Pancreas (tissue), 10 donors: ENCODE measurements at regions not wholly inside any gene's neighbourhood (a gene's known extent, or its start where the extent isn't known, plus 50 kb on each side); places are given as distances from the start of the nearest gene placed in this dataset.

Source experiments
- ATAC-seq, 4 donors: fragments of 200-7000 bp; cut with Tn5 transposase; one replicate each; pipeline versions ENCODE4 v1.8.0 to v1.9.1; 2020; ENCODE audit warnings: mild to moderate bottlenecking in 4 of 4, moderate library complexity in 4 of 4
- DNase-seq, 6 donors: peaks; one replicate each; pipeline ENCODE4 v3.0.0-alpha.2; 2020
- FAIRE-seq: peaks from 2 replicates; lab custom pipeline; 2012; peaks lifted over from hg19 to GRCh38; lab: Jason Lieb, UNC
- H3K27ac ChIP-seq, 4 donors: fragments of 200-600 bp; sonication (generic); 1 replicate in 3 of 4; 2 replicates in 1 of 4; pipeline versions ENCODE4 v1.5.0 to v1.8.0; 2020
- H3K27me3 ChIP-seq, 4 donors: fragments of 200-600 bp; one replicate each; pipeline ENCODE4 v1.8.0; 2021
- H3K36me3 ChIP-seq, 3 donors: fragments of 200-600 bp; sonication (generic) in 1 of 3; one replicate each; pipeline versions ENCODE4 v1.5.0 to v1.8.0; 2020 to 2021
- H3K4me1 ChIP-seq, 3 donors: fragments of 200-600 bp; one replicate each; pipeline ENCODE4 v1.8.0; 2021
- H3K4me3 ChIP-seq, 4 donors: fragments of 200-600 bp; sonication (generic) in 2 of 4; one replicate each; pipeline versions ENCODE4 v1.5.0 to v1.8.0; 2020 to 2021
- H3K9me3 ChIP-seq, 4 donors: fragments of 200-600 bp; one replicate each; pipeline ENCODE4 v1.8.0; 2021
- CTCF ChIP-seq, 4 donors: fragments of 200-600 bp; sonication (generic) in 3 of 4; IDR thresholded peaks; one replicate each; pipeline versions ENCODE4 v1.5.0 to v1.8.0; 2021; ENCODE audit warnings: antibody characterized with exemption in 4 of 4
- whole genome bisulfite sequencing, 2 donors: extraction: QIAGEN DNeasy Blood & Tissue Kit; methylation state at CpG; one replicate each; pipeline ENCODE4 v1.1.7; 2013; 5-methylcytosine and 5-hydroxymethylcytosine counted together
- intact Hi-C, 3 donors: fragments of 100-400 bp; cut with DNase I; formaldehyde crosslinking; loops; one replicate each; pipeline versions ENCODE4 v1.11.1 to v1.14.2; 2022
- donor health status: healthy with polysubstance abuse.
- donor health status: DM: no; HTN: no; CAD: no; lungs with moderate emphysema.
- donor health status: DM: no; HTN: no; CAD: no.
- donor health status: control.
- donor health status: control.
- donor health status: Bipolar disorder and iron deficiency.
- donor health status: DM: yes; HTN: yes; CAD: no.
- donor health status: DM: no; HTN: no; CAD: no.
- donor health status: DM: no; HTN: no; CAD: no.
- donor health status: DM: yes; HTN: yes; CAD: no.

DNA sequence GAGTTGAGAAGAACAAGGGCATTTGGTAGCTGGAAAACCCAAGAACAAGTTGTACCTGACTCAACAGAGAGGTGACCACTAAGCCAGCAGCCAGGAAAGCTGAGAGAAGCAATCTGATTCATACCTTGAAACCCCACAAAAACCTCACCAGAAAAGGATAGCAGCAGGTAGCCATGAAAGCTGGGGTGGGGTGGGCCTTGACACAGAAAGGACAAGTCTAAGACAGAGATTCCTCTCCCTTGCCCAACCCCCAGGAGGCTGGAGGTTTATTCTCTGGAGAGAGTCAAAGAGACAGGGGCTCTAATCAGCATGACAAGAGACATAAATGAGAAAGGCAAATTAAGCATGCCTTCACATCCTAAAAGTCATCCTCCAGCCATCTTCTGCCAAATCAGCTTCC is 151.7 kb upstream of the DST start:
- no peak for TF ChIP-seq CTCF (IDR thresholded peaks at IDR 0.05)
- DNase-seq (no peak), ATAC-seq (no peak), FAIRE-seq (no peak)
- H3K9me3 ChIP-seq, result no peaks in the 10 kb centered on the region
- no peaks in the 10 kb centered on the region for H3K27me3 ChIP-seq
- intact Hi-C loops, result no loop called here
- H3K27ac ChIP-seq, result no peak overlapping the region
- H3K36me3 ChIP-seq, result no peaks in the 10 kb centered on the region
- H3K4me1 ChIP-seq, result no peaks in the 10 kb centered on the region
- no peak overlapping the region for H3K4me3 ChIP-seq

DNA sequence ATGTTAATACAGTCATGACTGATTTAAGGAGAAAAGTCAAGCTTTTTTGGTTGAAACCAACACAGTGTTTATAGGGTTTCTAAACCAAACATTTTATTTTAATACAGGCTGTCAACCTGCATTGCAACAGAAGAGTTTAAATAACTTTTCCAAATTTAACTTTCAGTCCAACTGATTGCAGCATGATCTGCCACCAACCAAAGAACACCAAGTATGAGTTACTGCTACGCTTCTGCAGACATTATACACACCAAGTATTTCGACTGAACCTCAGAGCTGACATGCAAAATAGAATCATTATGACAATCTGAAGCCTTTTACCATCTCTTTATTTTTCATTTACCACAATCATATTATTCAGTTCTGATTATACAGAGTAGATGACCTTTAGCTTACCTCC is 151.2 kb upstream of the DST start:
- FAIRE-seq (no peak), DNase-seq (no peak), ATAC-seq (no peak)
- Histone ChIP-seq H3K4me3 (no peak overlapping the region), H3K9me3 (no peaks in the 10 kb centered on the region), H3K4me1 (no peaks in the 10 kb centered on the region), H3K27ac (no peak overlapping the region), H3K27me3 (no peaks in the 10 kb centered on the region), H3K36me3 (no peaks in the 10 kb centered on the region)
- no peak for TF ChIP-seq CTCF (IDR thresholded peaks at IDR 0.05)
- intact Hi-C loops, result no loop called here
- 71 to 85% methylated on average over 2 of the region's 2 CpGs for WGBS, 2 donors

- peak overlapping the region in 1 of 4 donors; percentile 18 for H3K27ac ChIP-seq
- no peak for TF ChIP-seq CTCF (IDR thresholded peaks at IDR 0.05)
- DNase-seq (no peak), FAIRE-seq (no peak), ATAC-seq (peak in 3 of 4 donors; percentile 30 to 58 (median 40))
- H3K36me3 ChIP-seq, result no peaks in the 10 kb centered on the region
- no peak overlapping the region for H3K4me3 ChIP-seq
- no peaks in the 10 kb centered on the region for H3K27me3 ChIP-seq
- intact Hi-C loops, result no loop called here
- no peaks in the 10 kb centered on the region for H3K9me3 ChIP-seq
- no peaks in the 10 kb centered on the region for H3K4me1 ChIP-seq
These were observed 147.7 kb upstream of the DST start for GRCh38 chr6:56790414-56790813.

GRCh38 chr6:56789879-56790278 is 147.2 kb upstream of the DST start:
- Histone ChIP-seq H3K4me1 (no peaks in the 10 kb centered on the region), H3K4me3 (no peak overlapping the region), H3K27ac (peak overlapping the region in 1 of 4 donors; percentile 18), H3K9me3 (no peaks in the 10 kb centered on the region), H3K27me3 (no peaks in the 10 kb centered on the region), H3K36me3 (no peaks in the 10 kb centered on the region)
- peak in 1 of 4 donors; percentile 35 for ATAC-seq
- intact Hi-C loops, result no loop called here
- WGBS, 2 donors, result 33 to 39% methylated on average over 2 of the region's 2 CpGs
- no peak for DNase-seq
- no peak for FAIRE-seq
- TF ChIP-seq CTCF (IDR thresholded peaks at IDR 0.05), result no peak

DNA sequence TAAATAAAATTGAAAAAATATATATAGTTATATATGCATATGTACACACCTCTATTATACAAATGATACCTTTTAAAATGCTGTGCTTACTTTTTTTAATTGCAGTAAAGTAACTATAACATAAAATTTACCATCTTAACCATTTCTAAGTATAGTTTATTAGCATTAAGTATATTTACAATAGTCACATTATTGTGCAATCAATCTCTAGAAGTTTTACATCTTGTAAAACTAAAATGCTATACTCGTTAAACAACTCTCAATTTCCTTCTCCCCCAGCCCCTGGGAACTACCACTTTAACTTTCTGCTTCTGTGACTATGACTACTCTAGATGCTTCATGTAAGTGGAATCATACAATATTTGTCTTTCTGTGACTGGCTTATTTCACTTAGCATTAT is 146.7 kb upstream of the DST start:
- Histone ChIP-seq H3K27me3 (no peaks in the 10 kb centered on the region), H3K36me3 (no peaks in the 10 kb centered on the region), H3K4me1 (no peaks in the 10 kb centered on the region), H3K9me3 (no peaks in the 10 kb centered on the region), H3K27ac (no peak overlapping the region), H3K4me3 (no peak overlapping the region)
- 53 to 61% methylated on average over 1 of the region's 1 CpG for WGBS, 2 donors
- DNase-seq (no peak), ATAC-seq (no peak), FAIRE-seq (no peak)
- intact Hi-C loops, result no loop called here
- TF ChIP-seq CTCF (IDR thresholded peaks at IDR 0.05), result no peak
